ENCODE measurements at regions not wholly inside any gene's neighbourhood (a gene's known extent, or its start where the extent isn't known, plus 50 kb on each side); places are given as distances from the start of the nearest gene placed in this dataset.

- no peak for TF ChIP-seq CTCF (IDR thresholded peaks at IDR 0.05)
- no peak for TF ChIP-seq EP300 (IDR thresholded peaks at IDR 0.05)
These were observed 228.3 kb upstream of the PDE10A start for GRCh38 chr6:165891320-165891719.
